Central memory CD8-positive, alpha-beta T cell (primary cell): ENCODE measurements at regions not wholly inside any gene's neighbourhood (a gene's known extent, or its start where the extent isn't known, plus 50 kb on each side); places are given as distances from the start of the nearest gene placed in this dataset.

Source experiments
- ATAC-seq: fragments of 150-1000 bp; cut with Tn5 transposase; replicated peaks from 2 replicates; pipeline ENCODE4 v1.10.0; 2022; ENCODE audit warnings: mild to moderate bottlenecking, moderate FRiP score, moderate number of reproducible peaks; ENCODE audit not compliant: poor library complexity, severe bottlenecking; ENCODE audit errors: extremely low read depth
- DNase-seq, 2 donors: peaks; one replicate each; pipeline ENCODE4 v3.0.0; 2021; ENCODE audit warnings: low spot score in 2 of 2
- H3K27ac Mint-ChIP-seq: one replicate; pipeline ENCODE4 v1.8.0; 2022; ENCODE audit warnings: low read depth, mild to moderate bottlenecking, moderate library complexity, mixed read lengths
- H3K27me3 Mint-ChIP-seq: one replicate; pipeline ENCODE4 v1.8.0; 2022; ENCODE audit warnings: mixed read lengths
- H3K36me3 Mint-ChIP-seq: one replicate; pipeline ENCODE4 v1.8.0; 2022; ENCODE audit warnings: mild to moderate bottlenecking, moderate library complexity, mixed read lengths; ENCODE audit not compliant: insufficient read depth
- H3K4me1 Mint-ChIP-seq: one replicate; pipeline ENCODE4 v1.8.0; 2022; ENCODE audit warnings: mixed read lengths
- H3K4me3 Mint-ChIP-seq: one replicate; pipeline ENCODE4 v1.8.0; 2022; ENCODE audit warnings: mild to moderate bottlenecking, moderate library complexity, mixed read lengths
- H3K9me3 Mint-ChIP-seq: one replicate; pipeline ENCODE4 v1.8.0; 2022; ENCODE audit warnings: mixed read lengths

GRCh38 chr11:69369210-69369825, 75.4 kb downstream of the MYEOV start:
- H3K4me3 Mint-ChIP-seq = no peak overlapping the region
- no peaks in the 10 kb centered on the region for H3K4me1 Mint-ChIP-seq
- H3K9me3 Mint-ChIP-seq = no peaks in the 10 kb centered on the region
- H3K36me3 Mint-ChIP-seq = no peaks in the 10 kb centered on the region
- H3K27me3 Mint-ChIP-seq = peaks cover 18% of the 10 kb centered on the region
- DNase-seq (no peak), ATAC-seq (no peak)
- no peak overlapping the region for H3K27ac Mint-ChIP-seq

GRCh38 chr11:69369945-69370344, 76.0 kb downstream of the MYEOV start:
- H3K4me3 Mint-ChIP-seq = no peak overlapping the region
- no peaks in the 10 kb centered on the region for H3K9me3 Mint-ChIP-seq
- H3K27me3 Mint-ChIP-seq = peaks cover 18% of the 10 kb centered on the region
- H3K27ac Mint-ChIP-seq = no peak overlapping the region
- DNase-seq = no peak
- H3K36me3 Mint-ChIP-seq = no peaks in the 10 kb centered on the region
- no peak for ATAC-seq
- no peaks in the 10 kb centered on the region for H3K4me1 Mint-ChIP-seq

GRCh38 chr11:69370984-69371709, 77.2 kb downstream of the MYEOV start:
- Mint-ChIP-seq H3K4me1 (no peaks in the 10 kb centered on the region), H3K4me3 (no peak overlapping the region), H3K27ac (no peak overlapping the region), H3K9me3 (no peaks in the 10 kb centered on the region), H3K27me3 (peaks cover 18% of the 10 kb centered on the region), H3K36me3 (no peaks in the 10 kb centered on the region)
- ATAC-seq (no peak), DNase-seq (peak in 1 of 2 donors; percentile 2)

- no peaks in the 10 kb centered on the region for H3K4me1 Mint-ChIP-seq
- peaks cover 18% of the 10 kb centered on the region for H3K27me3 Mint-ChIP-seq
- H3K9me3 Mint-ChIP-seq = no peaks in the 10 kb centered on the region
- DNase-seq = peak in 1 of 2 donors; percentile 4
- no peaks in the 10 kb centered on the region for H3K36me3 Mint-ChIP-seq
- no peak overlapping the region for H3K27ac Mint-ChIP-seq
- H3K4me3 Mint-ChIP-seq = no peak overlapping the region
- ATAC-seq = no peak
These were observed 78.0 kb downstream of the MYEOV start for GRCh38 chr11:69371731-69372588.

GRCh38 chr11:69372589-69373250, 78.8 kb downstream of the MYEOV start:
- no peaks in the 10 kb centered on the region for H3K36me3 Mint-ChIP-seq
- H3K4me1 Mint-ChIP-seq = no peaks in the 10 kb centered on the region
- DNase-seq (no peak), ATAC-seq (no peak)
- H3K27ac Mint-ChIP-seq = no peak overlapping the region
- peaks cover 18% of the 10 kb centered on the region for H3K27me3 Mint-ChIP-seq
- H3K9me3 Mint-ChIP-seq = no peaks in the 10 kb centered on the region
- H3K4me3 Mint-ChIP-seq = no peak overlapping the region

- no peaks in the 10 kb centered on the region for H3K9me3 Mint-ChIP-seq
- H3K4me3 Mint-ChIP-seq = no peak overlapping the region
- H3K27ac Mint-ChIP-seq = no peak overlapping the region
- DNase-seq (no peak), ATAC-seq (no peak)
- no peaks in the 10 kb centered on the region for H3K4me1 Mint-ChIP-seq
- peaks cover 18% of the 10 kb centered on the region for H3K27me3 Mint-ChIP-seq
- H3K36me3 Mint-ChIP-seq = no peaks in the 10 kb centered on the region
These were observed 79.3 kb downstream of the MYEOV start for GRCh38 chr11:69373251-69373635.

GRCh38 chr11:69374110-69374945, 80.4 kb downstream of the MYEOV start:
- DNase-seq (no peak), ATAC-seq (no peak)
- Mint-ChIP-seq H3K4me3 (no peak overlapping the region), H3K4me1 (no peaks in the 10 kb centered on the region), H3K27me3 (peaks cover 18% of the 10 kb centered on the region), H3K27ac (no peak overlapping the region), H3K36me3 (no peaks in the 10 kb centered on the region), H3K9me3 (no peaks in the 10 kb centered on the region)

- no peaks in the 10 kb centered on the region for H3K9me3 Mint-ChIP-seq
- ATAC-seq = no peak
- no peak overlapping the region for H3K27ac Mint-ChIP-seq
- DNase-seq = no peak
- H3K27me3 Mint-ChIP-seq = peaks cover 18% of the 10 kb centered on the region
- H3K4me3 Mint-ChIP-seq = no peak overlapping the region
- no peaks in the 10 kb centered on the region for H3K4me1 Mint-ChIP-seq
- H3K36me3 Mint-ChIP-seq = no peaks in the 10 kb centered on the region
These were observed 81.0 kb downstream of the MYEOV start for GRCh38 chr11:69374946-69375310.

GRCh38 chr11:69375316-69376154, 81.6 kb downstream of the MYEOV start:
- DNase-seq (no peak), ATAC-seq (no peak)
- Mint-ChIP-seq H3K27me3 (peaks cover 18% of the 10 kb centered on the region), H3K4me1 (no peaks in the 10 kb centered on the region), H3K36me3 (no peaks in the 10 kb centered on the region), H3K27ac (no peak overlapping the region), H3K9me3 (no peaks in the 10 kb centered on the region), H3K4me3 (no peak overlapping the region)

- H3K4me3 Mint-ChIP-seq = no peak overlapping the region
- no peak for ATAC-seq
- no peaks in the 10 kb centered on the region for H3K36me3 Mint-ChIP-seq
- H3K9me3 Mint-ChIP-seq = no peaks in the 10 kb centered on the region
- H3K27me3 Mint-ChIP-seq = peaks cover 18% of the 10 kb centered on the region
- no peaks in the 10 kb centered on the region for H3K4me1 Mint-ChIP-seq
- DNase-seq = no peak
- H3K27ac Mint-ChIP-seq = no peak overlapping the region
These were observed 82.4 kb downstream of the MYEOV start for GRCh38 chr11:69376155-69377028.
